Gastrocnemius medialis (tissue), 4 donors: ENCODE measurements at regions not wholly inside any gene's neighbourhood (a gene's known extent, or its start where the extent isn't known, plus 50 kb on each side); places are given as distances from the start of the nearest gene placed in this dataset.

Experiments
- ATAC-seq, 2 donors: fragments of 150-250 bp; one replicate each; pipeline ENCODE4 v1.9.1; 2016
- DNase-seq, 2 donors: peaks; one replicate each; pipeline ENCODE4 v3.0.0-alpha.2; 2019
- H3K27ac ChIP-seq, 4 donors: fragments of 200-600 bp; sonication (generic); 1 replicate in 1 of 4; 2 replicates in 3 of 4; pipeline ENCODE4 v1.5.1; 2016 to 2018; ENCODE audit warnings: mild to moderate bottlenecking in 2 of 4, moderate library complexity in 1 of 4
- H3K27me3 ChIP-seq, 3 donors: fragments of 200-600 bp; sonication (generic) in 2 of 3; 1 replicate in 1 of 3; 2 replicates in 2 of 3; pipeline versions ENCODE4 v1.5.1 to v1.6.0; 2016 to 2019; ENCODE audit warnings: mild to moderate bottlenecking in 1 of 3, moderate library complexity in 1 of 3
- H3K36me3 ChIP-seq, 2 donors: fragments of 200-600 bp; sonication (generic) in 1 of 2; one replicate each; pipeline ENCODE4 v1.5.1; 2017 to 2018
- H3K4me1 ChIP-seq, 2 donors: fragments of 200-600 bp; sonication (generic) in 1 of 2; one replicate each; pipeline ENCODE4 v1.5.1; 2016 to 2017; ENCODE audit warnings: mild to moderate bottlenecking in 2 of 2
- H3K4me3 ChIP-seq, 4 donors: fragments of 200-600 bp; sonication (generic) in 3 of 4; 1 replicate in 1 of 4; 2 replicates in 3 of 4; pipeline ENCODE4 v1.5.1; 2016 to 2019; ENCODE audit warnings: mild to moderate bottlenecking in 2 of 4
- H3K9me3 ChIP-seq, 3 donors: fragments of 200-600 bp; sonication (generic) in 2 of 3; 1 replicate in 1 of 3; 2 replicates in 2 of 3; pipeline ENCODE4 v1.5.1; 2016 to 2019
- CTCF ChIP-seq, 5 experiments: fragments of 450-650 bp in 3 of 5; fragments of 200-600 bp in 2 of 5; sonication (generic) in 2 of 5; IDR thresholded peaks in 4 of 5; conservative IDR thresholded peaks in 1 of 5; 1 replicate in 4 of 5; 2 replicates in 1 of 5; pipeline ENCODE4 v1.5.1; 2016 to 2019; ENCODE audit warnings: antibody characterized with exemption in 5 of 5, mild to moderate bottlenecking in 3 of 5, moderate library complexity in 3 of 5
- POLR2A ChIP-seq, 2 donors: fragments of 450-650 bp; IDR thresholded peaks; one replicate each; pipeline ENCODE4 v1.6.1; 2017; ENCODE audit warnings: antibody characterized with exemption in 2 of 2, mild to moderate bottlenecking in 2 of 2, moderate library complexity in 2 of 2
- in situ Hi-C, 4 donors: fragments of 200-750 bp; cut with MboI; loops; one replicate each; pipeline versions ENCODE4 v1.15.0 to v1.8.0; 2017; ENCODE audit warnings: low sequenced_read_pairs in 4 of 4
- intact Hi-C: fragments of 100-400 bp; cut with DNase I; formaldehyde crosslinking; loops from one replicate; pipeline ENCODE4 v1.15.1; 2023; ENCODE audit warnings: low total_unique reads

- no peak overlapping the region for H3K4me3 ChIP-seq
- in situ Hi-C loops (no loop called here), intact Hi-C loops (no loop called here)
- DNase-seq = no peak
- peaks cover 0 to 3% of the 10 kb centered on the region in 2 donors for H3K4me1 ChIP-seq
- TF ChIP-seq CTCF (IDR thresholded peaks at IDR 0.05 in 4 of 5, conservative IDR thresholded peaks at IDR 0.05 in 1 of 5) (no peak), POLR2A (IDR thresholded peaks at IDR 0.05) (no peak)
- H3K9me3 ChIP-seq = no peaks in the 10 kb centered on the region
- no peaks in the 10 kb centered on the region for H3K36me3 ChIP-seq
- ATAC-seq = no peak
- no peaks in the 10 kb centered on the region for H3K27me3 ChIP-seq
- H3K27ac ChIP-seq = no peak overlapping the region
Observed at GRCh38 chr14:53213761-53214160, 60.6 kb upstream of the DDHD1 start.

- H3K4me3 ChIP-seq = no peak overlapping the region
- H3K27ac ChIP-seq = no peak overlapping the region
- ATAC-seq (no peak), DNase-seq (no peak)
- in situ Hi-C loops (no loop called here), intact Hi-C loops (no loop called here)
- no peaks in the 10 kb centered on the region for H3K9me3 ChIP-seq
- H3K27me3 ChIP-seq = no peaks in the 10 kb centered on the region
- no peaks in the 10 kb centered on the region for H3K4me1 ChIP-seq
- H3K36me3 ChIP-seq = no peaks in the 10 kb centered on the region
- TF ChIP-seq CTCF (IDR thresholded peaks at IDR 0.05 in 4 of 5, conservative IDR thresholded peaks at IDR 0.05 in 1 of 5) = no peak
- TF ChIP-seq POLR2A (IDR thresholded peaks at IDR 0.05) = no peak
Observed at GRCh38 chr14:53209370-53209769, 56.2 kb upstream of the DDHD1 start.
